SK-N-SH treated with all-trans-retinoic acid at 6 μM for 48 hours (cell line): ENCODE measurements at regions not wholly inside any gene's neighbourhood (a gene's known extent, or its start where the extent isn't known, plus 50 kb on each side); places are given as distances from the start of the nearest gene placed in this dataset.

Experiments used
- ATAC-seq: fragments of 200-7000 bp; cut with Tn5 transposase; 3 replicates; pipeline ENCODE4 v1.9.1; 2020; ENCODE audit warnings: mild to moderate bottlenecking, moderate library complexity
- ARNTL ChIP-seq: fragments of 450-650 bp; formaldehyde crosslinking; IDR thresholded peaks from 2 replicates; pipeline ENCODE4 v1.5.0; 2020; ENCODE audit warnings: low read depth, mild to moderate bottlenecking, moderate library complexity, borderline replicate concordance
- BACH2 ChIP-seq: fragments of 250-450 bp; sonication (Bioruptor Pico); IDR thresholded peaks from 2 replicates; pipeline ENCODE4 v1.9.0; 2021; ENCODE audit warnings: mild to moderate bottlenecking, borderline replicate concordance
- CSDC2 ChIP-seq: fragments of 250-450 bp; sonication (Bioruptor Pico); IDR thresholded peaks from 2 replicates; pipeline ENCODE4 v1.5.0; 2020; ENCODE audit warnings: mild to moderate bottlenecking, moderate library complexity
- ESRRG ChIP-seq: fragments of 250-450 bp; sonication (Bioruptor Pico); IDR thresholded peaks from 2 replicates; pipeline ENCODE4 v1.6.1; 2021; ENCODE audit warnings: mild to moderate bottlenecking
- GLIS3 ChIP-seq: fragments of 250-450 bp; sonication (Bioruptor Pico); IDR thresholded peaks from 2 replicates; pipeline ENCODE4 v1.5.0; 2020; ENCODE audit warnings: mild to moderate bottlenecking, moderate library complexity
- ISL1 ChIP-seq: fragments of 250-450 bp; sonication (Bioruptor Pico); IDR thresholded peaks from 2 replicates; pipeline ENCODE4 v2.1.2; 2022; ENCODE audit warnings: mild to moderate bottlenecking, moderate library complexity
- OSR1 ChIP-seq: fragments of 250-450 bp; sonication (Bioruptor Pico); IDR thresholded peaks from 2 replicates; pipeline ENCODE4 v1.8.0; 2022; ENCODE audit warnings: moderate library complexity, mild to moderate bottlenecking, inconsistent platforms
- PPARA ChIP-seq: fragments of 250-450 bp; sonication (Bioruptor Pico); IDR thresholded peaks from 2 replicates; pipeline ENCODE4 v1.5.0; 2020; ENCODE audit warnings: mild to moderate bottlenecking, borderline replicate concordance
- RARB ChIP-seq: fragments of 250-450 bp; sonication (Bioruptor Pico); IDR thresholded peaks from 2 replicates; pipeline ENCODE4 v1.8.0; 2021; ENCODE audit warnings: mild to moderate bottlenecking, moderate library complexity
- SNAI2 ChIP-seq: fragments of 250-450 bp; sonication (Bioruptor Pico); IDR thresholded peaks from 2 replicates; pipeline ENCODE4 v1.5.0; 2020; ENCODE audit warnings: mild to moderate bottlenecking, moderate library complexity
- TCF4 ChIP-seq: fragments of 250-450 bp; sonication (Bioruptor Pico); IDR thresholded peaks from 2 replicates; pipeline ENCODE4 v1.8.0; 2021; ENCODE audit warnings: mild to moderate bottlenecking, moderate library complexity, borderline replicate concordance
- TOX ChIP-seq: fragments of 250-450 bp; sonication (Bioruptor Pico); IDR thresholded peaks from 2 replicates; pipeline ENCODE4 v1.8.0; 2021; ENCODE audit warnings: mild to moderate bottlenecking, moderate library complexity, borderline replicate concordance
- ZC3H10 ChIP-seq: fragments of 250-450 bp; sonication (Bioruptor Pico); IDR thresholded peaks from 2 replicates; pipeline ENCODE4 v1.5.1; 2021; ENCODE audit warnings: mild to moderate bottlenecking, moderate library complexity
- ZFP3 ChIP-seq: fragments of 250-450 bp; sonication (Bioruptor Pico); IDR thresholded peaks from 2 replicates; pipeline ENCODE4 v1.5.0; 2020; ENCODE audit warnings: mild to moderate bottlenecking, moderate library complexity
- ZFP30 ChIP-seq: fragments of 450-650 bp; formaldehyde crosslinking; IDR thresholded peaks from 2 replicates; pipeline ENCODE4 v1.5.0; 2022; ENCODE audit warnings: mild to moderate bottlenecking, moderate library complexity
- ZNF70 ChIP-seq: fragments of 450-650 bp; formaldehyde crosslinking; IDR thresholded peaks from 2 replicates; pipeline ENCODE4 v1.5.0; 2020; ENCODE audit warnings: mild to moderate bottlenecking, moderate library complexity
- ZNF8 ChIP-seq: fragments of 450-650 bp; formaldehyde crosslinking; IDR thresholded peaks from 2 replicates; pipeline ENCODE4 v1.5.0; 2020; ENCODE audit warnings: mild to moderate bottlenecking, moderate library complexity
- TF ChIP-seq, protein P1 (sequence below): fragments of 250-450 bp; sonication (Bioruptor Pico); IDR thresholded peaks from 2 replicates; pipeline ENCODE4 v1.5.1; 2021; ENCODE audit warnings: mild to moderate bottlenecking, moderate library complexity
- TF ChIP-seq, protein P2 (sequence below): fragments of 250-450 bp; sonication (Bioruptor Pico); IDR thresholded peaks from 2 replicates; pipeline ENCODE4 v1.5.0; 2020; ENCODE audit warnings: mild to moderate bottlenecking, moderate library complexity
- TF ChIP-seq, protein P3 (sequence below): fragments of 250-450 bp; sonication (Bioruptor Pico); IDR thresholded peaks from 2 replicates; pipeline ENCODE4 v1.8.0; 2021; ENCODE audit warnings: low read depth, mild to moderate bottlenecking, moderate library complexity, borderline replicate concordance
- TF ChIP-seq, protein P4 (sequence below): fragments of 250-450 bp; sonication (Bioruptor Pico); IDR thresholded peaks from 2 replicates; pipeline ENCODE4 v1.8.0; 2020; ENCODE audit warnings: mild to moderate bottlenecking, moderate library complexity, borderline replicate concordance
- TF ChIP-seq, protein P5 (sequence below): fragments of 250-450 bp; sonication (Bioruptor Pico); IDR thresholded peaks from 2 replicates; pipeline ENCODE4 v1.5.1; 2020; ENCODE audit warnings: low read depth, mild to moderate bottlenecking, moderate library complexity

DNA sequence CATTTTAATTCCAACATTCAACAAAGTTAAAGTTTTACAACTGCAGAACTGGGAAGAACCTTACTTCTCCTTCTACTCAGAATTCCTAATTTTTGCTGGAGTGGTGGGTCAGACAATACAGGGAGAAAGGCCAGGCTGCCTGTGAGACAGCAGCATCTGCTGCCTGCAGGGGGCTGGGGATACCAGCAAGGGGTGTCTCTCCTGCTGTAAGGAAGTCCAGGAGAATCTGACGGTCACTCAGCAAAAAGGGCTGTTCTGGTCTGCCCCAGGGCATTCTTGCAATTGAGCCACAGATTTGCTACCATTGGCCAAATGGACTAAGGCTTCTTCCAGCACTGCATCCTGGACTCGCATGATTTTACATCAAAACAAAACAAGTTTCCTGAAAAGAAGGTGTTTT, 426.6 kb upstream of the CDH11 start:
- ATAC-seq = peak; percentile 33
- TF ChIP-seq ARNTL (no peak), TCF4 (no peak), ESRRG (CRISPR knock-in tag) (no peak), ZFP3 (CRISPR knock-in tag) (no peak), SNAI2 (CRISPR knock-in tag) (no peak)

DNA sequence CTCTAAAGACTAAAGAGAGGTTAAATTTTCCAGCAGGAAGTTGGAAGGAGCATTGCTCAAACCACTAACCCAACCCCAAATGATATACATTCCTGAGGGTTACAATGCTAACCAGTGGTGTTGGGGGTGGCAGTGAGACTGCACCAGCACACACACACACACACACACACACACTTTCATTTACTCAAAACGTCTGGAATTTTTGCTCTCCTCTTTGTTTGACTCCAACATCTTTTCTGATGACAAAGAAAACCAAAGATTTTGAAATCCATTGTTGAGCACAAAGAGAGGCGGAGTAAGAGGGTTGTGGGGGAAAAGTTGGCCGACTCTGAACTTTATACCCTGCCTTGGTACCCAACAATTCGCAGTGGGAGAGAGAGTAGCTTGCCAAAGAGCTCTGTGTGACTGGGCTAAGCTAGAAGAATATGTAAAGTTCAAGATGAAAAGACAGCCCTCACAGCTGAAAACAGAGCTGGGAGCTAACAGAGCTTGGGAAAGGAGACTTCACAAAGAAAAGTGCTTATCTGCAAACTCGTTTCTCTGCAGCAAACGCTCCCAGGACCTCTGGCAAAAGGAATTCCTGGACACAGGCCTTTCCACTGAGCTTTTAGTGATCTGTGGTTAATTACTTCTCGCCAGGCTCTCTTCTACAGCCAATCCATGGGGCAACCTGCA, 426.0 kb upstream of the CDH11 start:
- peak; percentile 66 for ATAC-seq
- TF ChIP-seq BACH2 (CRISPR knock-in tag) (no peak), CSDC2 (no peak), OSR1 (CRISPR knock-in tag) (no peak), ZNF70 (no peak), RARB (no peak), ARNTL (no peak), GLIS3 (no peak), ZC3H10 (CRISPR knock-in tag) (no peak), ZFP3 (CRISPR knock-in tag) (no peak), ZNF8 (no peak)
- TF ChIP-seq, protein P1, sequence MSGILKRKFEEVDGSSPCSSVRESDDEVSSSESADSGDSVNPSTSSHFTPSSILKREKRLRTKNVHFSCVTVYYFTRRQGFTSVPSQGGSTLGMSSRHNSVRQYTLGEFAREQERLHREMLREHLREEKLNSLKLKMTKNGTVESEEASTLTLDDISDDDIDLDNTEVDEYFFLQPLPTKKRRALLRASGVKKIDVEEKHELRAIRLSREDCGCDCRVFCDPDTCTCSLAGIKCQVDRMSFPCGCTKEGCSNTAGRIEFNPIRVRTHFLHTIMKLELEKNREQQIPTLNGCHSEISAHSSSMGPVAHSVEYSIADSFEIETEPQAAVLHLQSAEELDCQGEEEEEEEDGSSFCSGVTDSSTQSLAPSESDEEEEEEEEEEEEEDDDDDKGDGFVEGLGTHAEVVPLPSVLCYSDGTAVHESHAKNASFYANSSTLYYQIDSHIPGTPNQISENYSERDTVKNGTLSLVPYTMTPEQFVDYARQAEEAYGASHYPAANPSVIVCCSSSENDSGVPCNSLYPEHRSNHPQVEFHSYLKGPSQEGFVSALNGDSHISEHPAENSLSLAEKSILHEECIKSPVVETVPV (CRISPR knock-in tag) = no peak
- TF ChIP-seq, protein P2, sequence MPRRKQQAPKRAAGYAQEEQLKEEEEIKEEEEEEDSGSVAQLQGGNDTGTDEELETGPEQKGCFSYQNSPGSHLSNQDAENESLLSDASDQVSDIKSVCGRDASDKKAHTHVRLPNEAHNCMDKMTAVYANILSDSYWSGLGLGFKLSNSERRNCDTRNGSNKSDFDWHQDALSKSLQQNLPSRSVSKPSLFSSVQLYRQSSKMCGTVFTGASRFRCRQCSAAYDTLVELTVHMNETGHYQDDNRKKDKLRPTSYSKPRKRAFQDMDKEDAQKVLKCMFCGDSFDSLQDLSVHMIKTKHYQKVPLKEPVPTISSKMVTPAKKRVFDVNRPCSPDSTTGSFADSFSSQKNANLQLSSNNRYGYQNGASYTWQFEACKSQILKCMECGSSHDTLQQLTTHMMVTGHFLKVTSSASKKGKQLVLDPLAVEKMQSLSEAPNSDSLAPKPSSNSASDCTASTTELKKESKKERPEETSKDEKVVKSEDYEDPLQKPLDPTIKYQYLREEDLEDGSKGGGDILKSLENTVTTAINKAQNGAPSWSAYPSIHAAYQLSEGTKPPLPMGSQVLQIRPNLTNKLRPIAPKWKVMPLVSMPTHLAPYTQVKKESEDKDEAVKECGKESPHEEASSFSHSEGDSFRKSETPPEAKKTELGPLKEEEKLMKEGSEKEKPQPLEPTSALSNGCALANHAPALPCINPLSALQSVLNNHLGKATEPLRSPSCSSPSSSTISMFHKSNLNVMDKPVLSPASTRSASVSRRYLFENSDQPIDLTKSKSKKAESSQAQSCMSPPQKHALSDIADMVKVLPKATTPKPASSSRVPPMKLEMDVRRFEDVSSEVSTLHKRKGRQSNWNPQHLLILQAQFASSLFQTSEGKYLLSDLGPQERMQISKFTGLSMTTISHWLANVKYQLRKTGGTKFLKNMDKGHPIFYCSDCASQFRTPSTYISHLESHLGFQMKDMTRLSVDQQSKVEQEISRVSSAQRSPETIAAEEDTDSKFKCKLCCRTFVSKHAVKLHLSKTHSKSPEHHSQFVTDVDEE (CRISPR knock-in tag) = no peak
- TF ChIP-seq, protein P3, sequence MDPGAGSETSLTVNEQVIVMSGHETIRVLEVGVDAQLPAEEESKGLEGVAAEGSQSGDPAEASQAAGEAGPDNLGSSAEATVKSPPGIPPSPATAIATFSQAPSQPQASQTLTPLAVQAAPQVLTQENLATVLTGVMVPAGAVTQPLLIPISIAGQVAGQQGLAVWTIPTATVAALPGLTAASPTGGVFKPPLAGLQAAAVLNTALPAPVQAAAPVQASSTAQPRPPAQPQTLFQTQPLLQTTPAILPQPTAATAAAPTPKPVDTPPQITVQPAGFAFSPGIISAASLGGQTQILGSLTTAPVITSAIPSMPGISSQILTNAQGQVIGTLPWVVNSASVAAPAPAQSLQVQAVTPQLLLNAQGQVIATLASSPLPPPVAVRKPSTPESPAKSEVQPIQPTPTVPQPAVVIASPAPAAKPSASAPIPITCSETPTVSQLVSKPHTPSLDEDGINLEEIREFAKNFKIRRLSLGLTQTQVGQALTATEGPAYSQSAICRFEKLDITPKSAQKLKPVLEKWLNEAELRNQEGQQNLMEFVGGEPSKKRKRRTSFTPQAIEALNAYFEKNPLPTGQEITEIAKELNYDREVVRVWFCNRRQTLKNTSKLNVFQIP = no peak
- TF ChIP-seq, all 23 proteins: peak for 0

DNA sequence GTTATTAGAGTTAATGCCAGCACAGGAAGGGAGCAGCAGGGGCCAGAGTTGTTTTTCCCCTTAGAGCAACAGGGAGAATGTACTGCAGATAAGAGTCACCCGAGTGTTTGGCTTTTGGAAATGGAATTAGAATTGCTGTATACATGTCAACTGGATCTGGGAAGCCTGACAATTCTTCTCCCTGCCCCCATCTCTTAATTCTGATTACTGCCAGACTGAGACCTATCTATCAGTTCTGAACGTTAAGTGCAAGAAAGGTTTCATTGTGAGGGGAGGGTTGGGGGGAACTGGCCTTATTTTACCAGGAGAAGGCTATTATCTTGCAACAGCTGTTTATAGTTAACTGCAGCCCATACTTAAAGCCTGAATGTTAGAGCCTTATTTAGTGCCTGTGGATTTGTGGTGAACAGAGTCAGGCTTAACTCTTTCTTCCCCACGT, 424.5 kb upstream of the CDH11 start:
- no peak for TF ChIP-seq RARB
- no peak for TF ChIP-seq ZFP30 (CRISPR knock-in tag)
- no peak for TF ChIP-seq ESRRG (CRISPR knock-in tag)
- TF ChIP-seq, protein P2 (CRISPR knock-in tag) = peak; percentile 95
- TF ChIP-seq ISL1 (CRISPR knock-in tag) = 0 out of 2 replicates have a peak, but pooled peaks have one; percentile 57
- TF ChIP-seq, protein P4, sequence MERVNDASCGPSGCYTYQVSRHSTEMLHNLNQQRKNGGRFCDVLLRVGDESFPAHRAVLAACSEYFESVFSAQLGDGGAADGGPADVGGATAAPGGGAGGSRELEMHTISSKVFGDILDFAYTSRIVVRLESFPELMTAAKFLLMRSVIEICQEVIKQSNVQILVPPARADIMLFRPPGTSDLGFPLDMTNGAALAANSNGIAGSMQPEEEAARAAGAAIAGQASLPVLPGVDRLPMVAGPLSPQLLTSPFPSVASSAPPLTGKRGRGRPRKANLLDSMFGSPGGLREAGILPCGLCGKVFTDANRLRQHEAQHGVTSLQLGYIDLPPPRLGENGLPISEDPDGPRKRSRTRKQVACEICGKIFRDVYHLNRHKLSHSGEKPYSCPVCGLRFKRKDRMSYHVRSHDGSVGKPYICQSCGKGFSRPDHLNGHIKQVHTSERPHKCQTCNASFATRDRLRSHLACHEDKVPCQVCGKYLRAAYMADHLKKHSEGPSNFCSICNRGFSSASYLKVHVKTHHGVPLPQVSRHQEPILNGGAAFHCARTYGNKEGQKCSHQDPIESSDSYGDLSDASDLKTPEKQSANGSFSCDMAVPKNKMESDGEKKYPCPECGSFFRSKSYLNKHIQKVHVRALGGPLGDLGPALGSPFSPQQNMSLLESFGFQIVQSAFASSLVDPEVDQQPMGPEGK = peak; percentile 74; the same call in 1 of the 2 replicates
- no peak for TF ChIP-seq ZNF8
- no peak for TF ChIP-seq SNAI2 (CRISPR knock-in tag)
- no peak for TF ChIP-seq GLIS3
- TF ChIP-seq, protein P5, sequence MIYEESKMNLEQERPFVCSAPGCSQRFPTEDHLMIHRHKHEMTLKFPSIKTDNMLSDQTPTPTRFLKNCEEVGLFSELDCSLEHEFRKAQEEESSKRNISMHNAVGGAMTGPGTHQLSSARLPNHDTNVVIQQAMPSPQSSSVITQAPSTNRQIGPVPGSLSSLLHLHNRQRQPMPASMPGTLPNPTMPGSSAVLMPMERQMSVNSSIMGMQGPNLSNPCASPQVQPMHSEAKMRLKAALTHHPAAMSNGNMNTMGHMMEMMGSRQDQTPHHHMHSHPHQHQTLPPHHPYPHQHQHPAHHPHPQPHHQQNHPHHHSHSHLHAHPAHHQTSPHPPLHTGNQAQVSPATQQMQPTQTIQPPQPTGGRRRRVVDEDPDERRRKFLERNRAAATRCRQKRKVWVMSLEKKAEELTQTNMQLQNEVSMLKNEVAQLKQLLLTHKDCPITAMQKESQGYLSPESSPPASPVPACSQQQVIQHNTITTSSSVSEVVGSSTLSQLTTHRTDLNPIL (CRISPR knock-in tag) = no peak
- peak; percentile 92 for TF ChIP-seq TCF4
- TF ChIP-seq ARNTL = no peak
- TF ChIP-seq, protein P1 (CRISPR knock-in tag) = peak; percentile 48
- no peak; the same call in 1 of the 2 replicates for TF ChIP-seq TOX (CRISPR knock-in tag)
- no peak for TF ChIP-seq ZFP3 (CRISPR knock-in tag)
- TF ChIP-seq PPARA (CRISPR knock-in tag) = no peak
- peak; percentile 79 for ATAC-seq
